ENCODE measurements at regions not wholly inside any gene's neighbourhood (a gene's known extent, or its start where the extent isn't known, plus 50 kb on each side); places are given as distances from the start of the nearest gene placed in this dataset.

GRCh38 chr2:17309741-17310339 lies 208.4 kb downstream of the RAD51AP2 start:
- no peak overlapping the region for H3K4me3 ChIP-seq (ENCODE audit: low read length in 3 of 3)
- peak in 4 of 5 donors; percentile 48 to 85 (median 64) for DNase-seq
- H3K36me3 ChIP-seq (ENCODE audit: control insufficient read depth in 2 of 3, insufficient read depth in 3 of 3, low read length in 3 of 3), result no peaks in the 10 kb centered on the region
- intact Hi-C loops (cut with DNase I), result no loop called here
- peak; percentile 64 for TF ChIP-seq CTCF (IDR thresholded peaks at IDR 0.05; ENCODE audit: borderline replicate concordance, extremely low read depth, insufficient read depth)
- H3K27ac ChIP-seq (ENCODE audit: low read depth in 2 of 2, low read length in 2 of 2), result no peak overlapping the region
- H3K9me3 ChIP-seq (ENCODE audit: control insufficient read depth in 2 of 3, insufficient read depth in 1 of 3, low read length in 3 of 3), result no peaks in the 10 kb centered on the region
- no peaks in the 10 kb centered on the region for H3K27me3 ChIP-seq (ENCODE audit: control insufficient read depth, insufficient read depth, low read length)
- no peaks in the 10 kb centered on the region for H3K4me1 ChIP-seq (ENCODE audit: control insufficient read depth in 2 of 3, insufficient read depth in 2 of 3, low read depth in 1 of 3, low read length in 3 of 3)
- peak; percentile 73 for FAIRE-seq
- H3K9ac ChIP-seq (ENCODE audit: low read length in 3 of 3), result no peak overlapping the region

GRCh38 chr2:17309181-17309580 lies 209.1 kb downstream of the RAD51AP2 start:
- Histone ChIP-seq H3K9ac (ENCODE audit: low read length in 3 of 3) (no peak overlapping the region), H3K27ac (ENCODE audit: low read depth in 2 of 2, low read length in 2 of 2) (no peak overlapping the region), H3K4me3 (ENCODE audit: low read length in 3 of 3) (no peak overlapping the region), H3K36me3 (ENCODE audit: control insufficient read depth in 2 of 3, insufficient read depth in 3 of 3, low read length in 3 of 3) (no peaks in the 10 kb centered on the region), H3K9me3 (ENCODE audit: control insufficient read depth in 2 of 3, insufficient read depth in 1 of 3, low read length in 3 of 3) (no peaks in the 10 kb centered on the region), H3K4me1 (ENCODE audit: control insufficient read depth in 2 of 3, insufficient read depth in 2 of 3, low read depth in 1 of 3, low read length in 3 of 3) (no peaks in the 10 kb centered on the region), H3K27me3 (ENCODE audit: control insufficient read depth, insufficient read depth, low read length) (no peaks in the 10 kb centered on the region)
- intact Hi-C loops (cut with DNase I), result no loop called here
- no peak for FAIRE-seq
- DNase-seq, result no peak
- TF ChIP-seq CTCF (IDR thresholded peaks at IDR 0.05; ENCODE audit: borderline replicate concordance, extremely low read depth, insufficient read depth), result no peak

- Histone ChIP-seq H3K9ac (ENCODE audit: low read length in 3 of 3) (no peak overlapping the region), H3K4me3 (ENCODE audit: low read length in 3 of 3) (no peak overlapping the region), H3K27ac (ENCODE audit: low read depth in 2 of 2, low read length in 2 of 2) (no peak overlapping the region), H3K27me3 (ENCODE audit: control insufficient read depth, insufficient read depth, low read length) (no peaks in the 10 kb centered on the region), H3K4me1 (ENCODE audit: control insufficient read depth in 2 of 3, insufficient read depth in 2 of 3, low read depth in 1 of 3, low read length in 3 of 3) (no peaks in the 10 kb centered on the region), H3K36me3 (ENCODE audit: control insufficient read depth in 2 of 3, insufficient read depth in 3 of 3, low read length in 3 of 3) (no peaks in the 10 kb centered on the region), H3K9me3 (ENCODE audit: control insufficient read depth in 2 of 3, insufficient read depth in 1 of 3, low read length in 3 of 3) (no peaks in the 10 kb centered on the region)
- no peak for TF ChIP-seq CTCF (IDR thresholded peaks at IDR 0.05; ENCODE audit: borderline replicate concordance, extremely low read depth, insufficient read depth)
- intact Hi-C loops (cut with DNase I), result no loop called here
- FAIRE-seq (no peak), DNase-seq (no peak)
Measured at GRCh38 chr2:17306706-17307105, 211.5 kb downstream of the RAD51AP2 start.

- no peaks in the 10 kb centered on the region for H3K4me1 ChIP-seq (ENCODE audit: control insufficient read depth in 2 of 3, insufficient read depth in 2 of 3, low read depth in 1 of 3, low read length in 3 of 3)
- DNase-seq (no peak), FAIRE-seq (no peak)
- no peak overlapping the region for H3K9ac ChIP-seq (ENCODE audit: low read length in 3 of 3)
- no peak for TF ChIP-seq CTCF (IDR thresholded peaks at IDR 0.05; ENCODE audit: borderline replicate concordance, extremely low read depth, insufficient read depth)
- no peak overlapping the region for H3K27ac ChIP-seq (ENCODE audit: low read depth in 2 of 2, low read length in 2 of 2)
- H3K36me3 ChIP-seq (ENCODE audit: control insufficient read depth in 2 of 3, insufficient read depth in 3 of 3, low read length in 3 of 3), result no peaks in the 10 kb centered on the region
- H3K9me3 ChIP-seq (ENCODE audit: control insufficient read depth in 2 of 3, insufficient read depth in 1 of 3, low read length in 3 of 3), result no peaks in the 10 kb centered on the region
- no peaks in the 10 kb centered on the region for H3K27me3 ChIP-seq (ENCODE audit: control insufficient read depth, insufficient read depth, low read length)
- intact Hi-C loops (cut with DNase I), result no loop called here
- H3K4me3 ChIP-seq (ENCODE audit: low read length in 3 of 3), result no peak overlapping the region
Measured at GRCh38 chr2:17306219-17306618, 212.0 kb downstream of the RAD51AP2 start.
